ENCODE measurements at regions not wholly inside any gene's neighbourhood (a gene's known extent, or its start where the extent isn't known, plus 50 kb on each side); places are given as distances from the start of the nearest gene placed in this dataset.

DNA sequence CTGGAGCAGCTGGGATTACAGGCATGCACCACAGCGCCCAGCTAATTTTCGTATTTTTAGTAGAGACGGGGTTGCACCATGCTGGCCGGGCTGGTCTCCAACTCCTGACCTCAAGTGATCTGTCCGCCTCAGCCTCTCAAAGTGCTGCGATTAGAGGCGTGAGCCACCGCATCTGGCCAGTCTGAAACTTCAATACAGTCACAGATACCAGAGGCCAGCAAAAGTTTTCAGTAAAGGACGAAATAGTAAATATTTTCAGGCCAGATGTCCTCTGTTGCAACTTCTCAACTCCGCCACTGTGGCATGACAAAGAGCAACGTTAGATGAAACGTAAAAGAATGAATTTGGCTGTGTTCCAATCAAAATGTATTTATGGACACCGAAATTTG, 403.6 kb downstream of the MN1 start:
- H3K4me1 ChIP-seq: no peaks in the 10 kb centered on the region
- H3K9me3 ChIP-seq: peaks cover 0 to 4% (median 0%) of the 10 kb centered on the region in 3 donors
- intact Hi-C loops (cut with DNase I; ENCODE audit: low total_unique reads): no loop called here
- H3K36me3 ChIP-seq: no peaks in the 10 kb centered on the region
- TF ChIP-seq CTCF (IDR thresholded peaks at IDR 0.05): no peak
- no peak overlapping the region for H3K27ac ChIP-seq
- H3K4me3 ChIP-seq: no peak overlapping the region
- no peaks in the 10 kb centered on the region for H3K27me3 ChIP-seq
- DNase-seq: peak; percentile 58 to 77

DNA sequence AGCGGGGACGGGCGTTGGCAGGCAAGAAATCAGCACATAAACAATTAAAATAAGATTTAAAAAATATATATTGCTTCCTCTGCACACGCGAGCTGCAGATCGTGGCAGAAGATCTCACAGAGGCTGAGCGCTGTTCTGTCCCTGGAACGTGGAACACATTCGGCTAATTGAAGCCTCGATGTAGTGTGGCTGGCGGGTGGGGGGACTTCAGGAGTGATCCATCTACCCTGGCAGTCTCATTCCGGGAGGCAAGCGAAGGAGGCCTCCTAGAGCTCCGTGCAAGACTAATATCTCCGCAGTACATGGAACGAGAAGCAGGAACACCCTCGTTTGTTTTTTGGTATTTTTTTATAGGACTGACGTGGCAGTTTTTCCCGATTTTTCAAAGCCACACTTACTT, 402.4 kb downstream of the MN1 start:
- DNase-seq: no peak
- H3K4me3 ChIP-seq: no peak overlapping the region
- intact Hi-C loops (cut with DNase I; ENCODE audit: low total_unique reads): no loop called here
- H3K9me3 ChIP-seq: peaks cover 0 to 7% (median 0%) of the 10 kb centered on the region in 3 donors
- H3K27me3 ChIP-seq: no peaks in the 10 kb centered on the region
- H3K27ac ChIP-seq: no peak overlapping the region
- no peaks in the 10 kb centered on the region for H3K36me3 ChIP-seq
- no peaks in the 10 kb centered on the region for H3K4me1 ChIP-seq
- no peak for TF ChIP-seq CTCF (IDR thresholded peaks at IDR 0.05)

DNA sequence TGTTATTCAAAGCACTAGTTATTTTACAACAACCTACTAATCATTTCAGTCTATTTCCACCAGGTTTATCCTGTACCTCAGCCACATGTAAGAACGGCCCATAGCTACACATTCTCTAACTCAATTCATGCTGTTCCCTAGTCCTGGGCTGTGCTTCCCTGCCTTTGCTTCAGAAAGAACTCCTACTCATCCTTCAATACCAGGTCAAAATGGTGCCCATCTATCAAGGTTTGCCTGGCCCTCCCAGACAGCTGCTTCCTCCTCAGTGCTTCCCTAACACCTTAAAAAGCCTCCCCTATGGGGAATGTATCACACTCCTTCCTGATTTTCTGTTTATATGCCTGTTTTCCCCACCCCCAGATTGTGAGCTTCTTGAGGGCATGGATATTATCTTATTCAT, 400.7 kb downstream of the MN1 start:
- Histone ChIP-seq H3K4me3 (no peak overlapping the region), H3K4me1 (no peaks in the 10 kb centered on the region), H3K36me3 (no peaks in the 10 kb centered on the region), H3K9me3 (peaks cover 0 to 7% (median 0%) of the 10 kb centered on the region in 3 donors), H3K27me3 (no peaks in the 10 kb centered on the region), H3K27ac (no peak overlapping the region)
- TF ChIP-seq CTCF (IDR thresholded peaks at IDR 0.05): no peak
- intact Hi-C loops (cut with DNase I; ENCODE audit: low total_unique reads): loop anchor here (10.0 kb wide), 3 partner anchors 234 to 604 kb away; partner anchors contain the start of gene MN1
- no peak for DNase-seq

DNA sequence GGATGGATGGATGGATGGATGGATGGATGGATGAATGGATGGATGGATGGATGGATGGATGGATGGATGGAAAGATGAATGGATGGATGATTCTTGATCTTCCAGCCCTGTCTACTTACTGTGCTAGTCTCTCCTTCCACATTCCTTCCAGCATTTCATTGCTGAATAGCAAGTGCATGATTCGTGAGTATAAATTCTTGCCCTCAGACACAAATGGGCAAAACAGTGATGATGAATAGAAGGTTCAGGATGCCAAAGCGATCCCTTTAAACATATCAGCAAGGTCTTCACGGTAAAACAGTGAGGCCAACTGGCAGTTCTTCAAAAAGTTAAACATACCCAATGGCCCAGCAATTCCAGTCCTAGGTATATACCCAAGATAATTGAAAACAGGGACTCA, 400.2 kb downstream of the MN1 start:
- Histone ChIP-seq H3K4me3 (no peak overlapping the region), H3K36me3 (no peaks in the 10 kb centered on the region), H3K27ac (no peak overlapping the region), H3K4me1 (no peaks in the 10 kb centered on the region), H3K9me3 (peaks cover 0 to 7% (median 0%) of the 10 kb centered on the region in 3 donors), H3K27me3 (no peaks in the 10 kb centered on the region)
- TF ChIP-seq CTCF (IDR thresholded peaks at IDR 0.05): no peak
- intact Hi-C loops (cut with DNase I; ENCODE audit: low total_unique reads): loop anchor here (10.0 kb wide), 3 partner anchors 233 to 603 kb away; partner anchors contain the start of gene MN1
- no peak for DNase-seq

GRCh38 chr22:27404441-27404840, 397.1 kb downstream of the MN1 start:
- intact Hi-C loops (cut with DNase I; ENCODE audit: low total_unique reads): loop anchor here (10.0 kb wide), 3 partner anchors 230 to 600 kb away; partner anchors contain the start of gene MN1
- Histone ChIP-seq H3K4me3 (no peak overlapping the region), H3K9me3 (peaks cover 0 to 7% (median 0%) of the 10 kb centered on the region in 3 donors), H3K27ac (no peak overlapping the region), H3K36me3 (no peaks in the 10 kb centered on the region), H3K4me1 (no peaks in the 10 kb centered on the region), H3K27me3 (no peaks in the 10 kb centered on the region)
- no peak for DNase-seq
- TF ChIP-seq CTCF (IDR thresholded peaks at IDR 0.05): no peak

Data from tibial artery (tissue), 4 donors.